Heart left ventricle (tissue), 16 donors: ENCODE measurements at regions not wholly inside any gene's neighbourhood (a gene's known extent, or its start where the extent isn't known, plus 50 kb on each side); places are given as distances from the start of the nearest gene placed in this dataset.

Source experiments
- ATAC-seq, 4 donors: fragments of 200-7000 bp; cut with Tn5 transposase; one replicate each; pipeline ENCODE4 v1.9.1; 2020 to 2022; ENCODE audit warnings: moderate library complexity in 4 of 4, mild to moderate bottlenecking in 3 of 4, moderate number of reproducible peaks in 1 of 4
- DNase-seq, 5 donors: peaks; one replicate each; pipeline ENCODE4 v3.0.0-alpha.2; 2020
- H3K27ac ChIP-seq, 12 donors: fragments of 200-600 bp; sonication (generic) in 4 of 12; one replicate each; pipeline versions ENCODE4 v1.5.0 to v1.8.0; 2016 to 2022; ENCODE audit warnings: mild to moderate bottlenecking in 2 of 12
- H3K27me3 ChIP-seq, 9 donors: fragments of 200-600 bp; sonication (generic) in 2 of 9; one replicate each; pipeline versions ENCODE4 v1.5.1 to v1.8.0; 2016 to 2022; ENCODE audit warnings: mild to moderate bottlenecking in 3 of 9
- H3K36me3 ChIP-seq, 9 donors: fragments of 200-600 bp; sonication (generic) in 2 of 9; one replicate each; pipeline versions ENCODE4 v1.5.0 to v1.8.0; 2018 to 2022; ENCODE audit warnings: mild to moderate bottlenecking in 2 of 9
- H3K4me1 ChIP-seq, 12 donors: fragments of 200-600 bp; sonication (generic) in 4 of 12; one replicate each; pipeline versions ENCODE4 v1.5.0 to v1.8.0; 2016 to 2022; ENCODE audit warnings: mild to moderate bottlenecking in 3 of 12
- H3K4me3 ChIP-seq, 12 donors: fragments of 200-600 bp; sonication (generic) in 4 of 12; one replicate each; pipeline versions ENCODE4 v1.5.0 to v1.8.0; 2017 to 2022; ENCODE audit warnings: mild to moderate bottlenecking in 9 of 12, moderate library complexity in 4 of 12
- H3K9me3 ChIP-seq, 12 donors: fragments of 200-600 bp; sonication (generic) in 4 of 12; one replicate each; pipeline versions ENCODE4 v1.5.0 to v1.8.0; 2016 to 2022; ENCODE audit warnings: mild to moderate bottlenecking in 1 of 12
- POLR2A ChIP-seq, 2 donors: fragments of 450-650 bp; IDR thresholded peaks; one replicate each; pipeline ENCODE4 v1.6.1; 2017; ENCODE audit warnings: antibody characterized with exemption in 2 of 2, mild to moderate bottlenecking in 2 of 2, moderate library complexity in 2 of 2
- WGBS, 4 donors: extraction: QIAGEN DNeasy Blood & Tissue Kit in 2 of 4; methylation state at CpG; one replicate each; pipeline versions ENCODE4 v1.1.5 to v1.1.7; 2013 to 2018; 5-methylcytosine and 5-hydroxymethylcytosine counted together
- intact Hi-C, 10 donors: fragments of 100-400 bp; cut with DNase I; formaldehyde crosslinking; loops; one replicate each; pipeline versions ENCODE4 v1.11.1 to v1.14.2; 2022
- TF ChIP-seq, protein P1 (sequence below), 12 donors: fragments of 200-600 bp; sonication (generic) in 4 of 12; IDR thresholded peaks; one replicate each; pipeline versions ENCODE4 v1.5.0 to v1.8.0; 2018 to 2022; ENCODE audit warnings: antibody characterized with exemption in 12 of 12, mild to moderate bottlenecking in 5 of 12
- donor health status: ischemic (EF 13 %, LVEDD 7.1; RV severe dilation, severe dysfunction).
- donor health status: healthy with polysubstance abuse.
- donor health status: DM: no; HTN: yes; CAD: no.
- donor health status: DM: no; HTN: no; CAD: no.
- donor health status: ischemic (EF 25% LVEDD 6.9; RV normal size, moderate dysfunction).
- donor health status: ischemic (EF 25% LVEDD 5.7; RV mildly dilated, moderate dysfunction).
- donor health status: healthy.
- donor health status: DM: yes; HTN: yes; CAD: no.
- donor health status: ischemic (EF 35%, LVEDD 5.7; RV mildly dilated, moderate dysfunction).
- donor health status: nonischemic (EF 11% LVEDD 7.7; RV severe dilation, severe dysfunction).
- donor health status: DM: yes; HTN: yes; CAD: no.
- donor health status: PGD.
- donor health status: ischemic (EF 29% LVEDD 5.4; RV normal size, mild dysfunction).
- donor health status: nonischemic (EF 23%, LVEDD 6.1; RV moderate dilation, normal function).

- no peaks in the 10 kb centered on the region for H3K27me3 ChIP-seq
- DNase-seq (no peak), ATAC-seq (no peak)
- WGBS, 4 donors: 81 to 87% (median 85%) methylated on average over 5 of the region's 5 CpGs
- no peak overlapping the region for H3K4me3 ChIP-seq
- peaks cover 0 to 14% (median 6%) of the 10 kb centered on the region in 12 donors for H3K9me3 ChIP-seq
- H3K36me3 ChIP-seq: no peaks in the 10 kb centered on the region
- intact Hi-C loops: no loop called here
- no peaks in the 10 kb centered on the region for H3K4me1 ChIP-seq
- TF ChIP-seq, protein P1, sequence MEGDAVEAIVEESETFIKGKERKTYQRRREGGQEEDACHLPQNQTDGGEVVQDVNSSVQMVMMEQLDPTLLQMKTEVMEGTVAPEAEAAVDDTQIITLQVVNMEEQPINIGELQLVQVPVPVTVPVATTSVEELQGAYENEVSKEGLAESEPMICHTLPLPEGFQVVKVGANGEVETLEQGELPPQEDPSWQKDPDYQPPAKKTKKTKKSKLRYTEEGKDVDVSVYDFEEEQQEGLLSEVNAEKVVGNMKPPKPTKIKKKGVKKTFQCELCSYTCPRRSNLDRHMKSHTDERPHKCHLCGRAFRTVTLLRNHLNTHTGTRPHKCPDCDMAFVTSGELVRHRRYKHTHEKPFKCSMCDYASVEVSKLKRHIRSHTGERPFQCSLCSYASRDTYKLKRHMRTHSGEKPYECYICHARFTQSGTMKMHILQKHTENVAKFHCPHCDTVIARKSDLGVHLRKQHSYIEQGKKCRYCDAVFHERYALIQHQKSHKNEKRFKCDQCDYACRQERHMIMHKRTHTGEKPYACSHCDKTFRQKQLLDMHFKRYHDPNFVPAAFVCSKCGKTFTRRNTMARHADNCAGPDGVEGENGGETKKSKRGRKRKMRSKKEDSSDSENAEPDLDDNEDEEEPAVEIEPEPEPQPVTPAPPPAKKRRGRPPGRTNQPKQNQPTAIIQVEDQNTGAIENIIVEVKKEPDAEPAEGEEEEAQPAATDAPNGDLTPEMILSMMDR (IDR thresholded peaks at IDR 0.05): no peak
- H3K27ac ChIP-seq: no peak overlapping the region
Observed at GRCh38 chr4:35541888-35542213, 702.5 kb downstream of the ARAP2 start.

- no peak overlapping the region for H3K4me3 ChIP-seq
- DNase-seq: no peak
- TF ChIP-seq, protein P1 (IDR thresholded peaks at IDR 0.05): no peak
- no peak for TF ChIP-seq POLR2A (IDR thresholded peaks at IDR 0.05)
- intact Hi-C loops: no loop called here
- H3K9me3 ChIP-seq: peaks cover 0 to 7% (median 0%) of the 10 kb centered on the region in 12 donors
- no peak for ATAC-seq
- H3K27me3 ChIP-seq: no peaks in the 10 kb centered on the region
- H3K4me1 ChIP-seq: no peaks in the 10 kb centered on the region
- WGBS, 4 donors: 83 to 90% (median 84%) methylated on average over 3 of the region's 3 CpGs
- no peak overlapping the region for H3K27ac ChIP-seq
- no peaks in the 10 kb centered on the region for H3K36me3 ChIP-seq
Observed at GRCh38 chr4:35548921-35549320, 695.4 kb downstream of the ARAP2 start.

DNA sequence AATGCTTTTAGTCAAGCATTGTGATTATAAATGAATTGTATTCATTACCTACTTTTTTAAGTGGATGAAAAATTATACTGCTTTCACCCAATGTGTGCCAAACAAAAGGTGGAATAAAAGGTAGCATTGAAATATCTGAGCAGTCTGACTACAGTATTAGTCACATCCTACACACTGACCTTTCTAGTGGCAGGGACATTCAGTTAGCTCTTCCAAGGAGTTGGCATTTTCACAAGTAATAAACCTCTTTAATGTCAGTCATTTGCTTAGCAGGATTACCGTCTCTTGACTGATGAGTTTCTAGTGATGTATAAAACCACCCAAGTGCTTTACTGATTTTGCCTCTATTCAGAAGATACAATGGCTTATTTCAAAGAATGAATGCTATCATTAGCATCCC lies 687.9 kb downstream of the ARAP2 start:
- Histone ChIP-seq H3K27ac (no peak overlapping the region), H3K4me1 (no peaks in the 10 kb centered on the region), H3K9me3 (peaks cover 0 to 25% (median 9%) of the 10 kb centered on the region in 12 donors), H3K27me3 (no peaks in the 10 kb centered on the region), H3K4me3 (no peak overlapping the region), H3K36me3 (no peaks in the 10 kb centered on the region)
- DNase-seq (no peak), ATAC-seq (no peak)
- intact Hi-C loops: no loop called here
- 86 to 97% (median 92%) methylated on average over 1 of the region's 1 CpG for WGBS, 4 donors
- no peak for TF ChIP-seq POLR2A (IDR thresholded peaks at IDR 0.05)
- TF ChIP-seq, protein P1 (IDR thresholded peaks at IDR 0.05): no peak

DNA sequence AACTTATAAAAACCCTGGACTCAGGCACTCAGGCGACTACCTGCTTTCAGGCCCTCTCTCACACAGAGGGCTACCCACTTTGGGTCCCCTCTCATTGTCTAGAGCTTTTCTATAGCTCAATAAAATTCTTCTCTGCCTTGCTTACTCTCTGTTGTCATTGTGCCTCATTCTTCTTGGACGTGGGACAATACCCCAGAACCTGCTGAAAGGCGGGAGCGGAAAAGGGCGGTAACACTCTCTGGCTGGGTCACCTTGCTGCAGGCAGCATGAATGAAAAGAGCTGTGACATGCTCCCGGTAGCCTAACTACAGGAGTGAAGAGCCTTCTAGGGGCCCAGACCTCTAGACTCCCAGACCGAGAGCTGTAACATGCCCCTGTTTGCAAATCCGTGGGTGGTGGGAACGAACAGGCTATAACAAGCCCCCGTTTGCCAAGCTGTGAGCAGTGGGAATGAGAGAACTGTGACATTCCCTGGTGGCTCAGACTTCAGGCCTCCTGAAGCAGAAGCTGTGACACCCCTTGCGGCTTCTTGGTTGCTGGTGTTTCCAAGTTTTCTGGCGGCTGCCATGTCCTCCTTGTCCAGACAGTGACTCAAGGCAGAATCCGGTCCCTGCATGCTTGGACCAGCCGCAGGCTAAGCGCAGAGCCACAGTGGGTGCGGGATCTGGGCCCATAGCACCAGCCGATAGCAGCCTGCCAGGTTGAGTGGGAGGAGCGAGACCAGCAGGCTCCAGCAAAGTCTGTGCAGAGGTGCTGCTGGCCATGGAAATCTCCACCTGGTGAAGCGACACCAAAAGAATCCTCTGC lies 684.6 kb downstream of the ARAP2 start:
- Histone ChIP-seq H3K4me1 (no peaks in the 10 kb centered on the region), H3K27me3 (no peaks in the 10 kb centered on the region), H3K4me3 (no peak overlapping the region), H3K27ac (no peak overlapping the region), H3K36me3 (no peaks in the 10 kb centered on the region), H3K9me3 (peaks cover 0 to 25% (median 9%) of the 10 kb centered on the region in 12 donors)
- intact Hi-C loops: no loop called here
- no peak for ATAC-seq
- WGBS, 4 donors: 92 to 95% (median 93%) methylated on average over 14 to 19 of the region's 19 CpGs
- TF ChIP-seq, protein P1 (IDR thresholded peaks at IDR 0.05): no peak
- TF ChIP-seq POLR2A (IDR thresholded peaks at IDR 0.05): no peak
- no peak for DNase-seq
